Gastrocnemius medialis (tissue), 4 donors: ENCODE measurements at regions not wholly inside any gene's neighbourhood (a gene's known extent, or its start where the extent isn't known, plus 50 kb on each side); places are given as distances from the start of the nearest gene placed in this dataset.

Experiments used
- ATAC-seq, 2 donors: fragments of 150-250 bp; one replicate each; pipeline ENCODE4 v1.9.1; 2016
- DNase-seq, 2 donors: peaks; one replicate each; pipeline ENCODE4 v3.0.0-alpha.2; 2019
- H3K27ac ChIP-seq, 4 donors: fragments of 200-600 bp; sonication (generic); 1 replicate in 1 of 4; 2 replicates in 3 of 4; pipeline ENCODE4 v1.5.1; 2016 to 2018; ENCODE audit warnings: mild to moderate bottlenecking in 2 of 4, moderate library complexity in 1 of 4
- H3K27me3 ChIP-seq, 3 donors: fragments of 200-600 bp; sonication (generic) in 2 of 3; 1 replicate in 1 of 3; 2 replicates in 2 of 3; pipeline versions ENCODE4 v1.5.1 to v1.6.0; 2016 to 2019; ENCODE audit warnings: mild to moderate bottlenecking in 1 of 3, moderate library complexity in 1 of 3
- H3K36me3 ChIP-seq, 2 donors: fragments of 200-600 bp; sonication (generic) in 1 of 2; one replicate each; pipeline ENCODE4 v1.5.1; 2017 to 2018
- H3K4me1 ChIP-seq, 2 donors: fragments of 200-600 bp; sonication (generic) in 1 of 2; one replicate each; pipeline ENCODE4 v1.5.1; 2016 to 2017; ENCODE audit warnings: mild to moderate bottlenecking in 2 of 2
- H3K4me3 ChIP-seq, 4 donors: fragments of 200-600 bp; sonication (generic) in 3 of 4; 1 replicate in 1 of 4; 2 replicates in 3 of 4; pipeline ENCODE4 v1.5.1; 2016 to 2019; ENCODE audit warnings: mild to moderate bottlenecking in 2 of 4
- H3K9me3 ChIP-seq, 3 donors: fragments of 200-600 bp; sonication (generic) in 2 of 3; 1 replicate in 1 of 3; 2 replicates in 2 of 3; pipeline ENCODE4 v1.5.1; 2016 to 2019
- CTCF ChIP-seq, 5 experiments: fragments of 450-650 bp in 3 of 5; fragments of 200-600 bp in 2 of 5; sonication (generic) in 2 of 5; IDR thresholded peaks in 4 of 5; conservative IDR thresholded peaks in 1 of 5; 1 replicate in 4 of 5; 2 replicates in 1 of 5; pipeline ENCODE4 v1.5.1; 2016 to 2019; ENCODE audit warnings: antibody characterized with exemption in 5 of 5, mild to moderate bottlenecking in 3 of 5, moderate library complexity in 3 of 5
- POLR2A ChIP-seq, 2 donors: fragments of 450-650 bp; IDR thresholded peaks; one replicate each; pipeline ENCODE4 v1.6.1; 2017; ENCODE audit warnings: antibody characterized with exemption in 2 of 2, mild to moderate bottlenecking in 2 of 2, moderate library complexity in 2 of 2
- in situ Hi-C, 4 donors: fragments of 200-750 bp; cut with MboI; loops; one replicate each; pipeline versions ENCODE4 v1.15.0 to v1.8.0; 2017; ENCODE audit warnings: low sequenced_read_pairs in 4 of 4
- intact Hi-C: fragments of 100-400 bp; cut with DNase I; formaldehyde crosslinking; loops from one replicate; pipeline ENCODE4 v1.15.1; 2023; ENCODE audit warnings: low total_unique reads

- no peak for DNase-seq
- Histone ChIP-seq H3K27me3 (no peaks in the 10 kb centered on the region), H3K27ac (no peak overlapping the region), H3K9me3 (no peaks in the 10 kb centered on the region), H3K4me1 (no peaks in the 10 kb centered on the region), H3K4me3 (no peak overlapping the region), H3K36me3 (no peaks in the 10 kb centered on the region)
- ATAC-seq: no peak
- in situ Hi-C loops: no loop called here
- TF ChIP-seq CTCF (IDR thresholded peaks at IDR 0.05 in 4 of 5, conservative IDR thresholded peaks at IDR 0.05 in 1 of 5): no peak
- no peak for TF ChIP-seq POLR2A (IDR thresholded peaks at IDR 0.05)
- intact Hi-C loops: no loop called here
Observed at GRCh38 chr4:160810941-160811340, 1352.9 kb downstream of the FSTL5 start.

- Histone ChIP-seq H3K27ac (no peak overlapping the region), H3K4me3 (no peak overlapping the region), H3K27me3 (no peaks in the 10 kb centered on the region), H3K9me3 (no peaks in the 10 kb centered on the region), H3K36me3 (no peaks in the 10 kb centered on the region), H3K4me1 (no peaks in the 10 kb centered on the region)
- in situ Hi-C loops: no loop called here
- DNase-seq: no peak
- intact Hi-C loops: no loop called here
- TF ChIP-seq CTCF (IDR thresholded peaks at IDR 0.05 in 4 of 5, conservative IDR thresholded peaks at IDR 0.05 in 1 of 5): no peak
- TF ChIP-seq POLR2A (IDR thresholded peaks at IDR 0.05): no peak
- no peak for ATAC-seq
Observed at GRCh38 chr4:160811956-160812355, 1351.8 kb downstream of the FSTL5 start.

GRCh38 chr4:160814726-160815125, 1349.1 kb downstream of the FSTL5 start:
- TF ChIP-seq CTCF (IDR thresholded peaks at IDR 0.05 in 4 of 5, conservative IDR thresholded peaks at IDR 0.05 in 1 of 5) (no peak), POLR2A (IDR thresholded peaks at IDR 0.05) (no peak)
- intact Hi-C loops (no loop called here), in situ Hi-C loops (no loop called here)
- DNase-seq (no peak), ATAC-seq (no peak)
- Histone ChIP-seq H3K9me3 (no peaks in the 10 kb centered on the region), H3K27ac (no peak overlapping the region), H3K27me3 (no peaks in the 10 kb centered on the region), H3K36me3 (no peaks in the 10 kb centered on the region), H3K4me3 (no peak overlapping the region), H3K4me1 (no peaks in the 10 kb centered on the region)

GRCh38 chr4:160818571-160818970, 1345.2 kb downstream of the FSTL5 start:
- Histone ChIP-seq H3K36me3 (no peaks in the 10 kb centered on the region), H3K4me1 (no peaks in the 10 kb centered on the region), H3K27ac (no peak overlapping the region), H3K4me3 (no peak overlapping the region), H3K9me3 (no peaks in the 10 kb centered on the region), H3K27me3 (no peaks in the 10 kb centered on the region)
- TF ChIP-seq POLR2A (IDR thresholded peaks at IDR 0.05) (no peak), CTCF (IDR thresholded peaks at IDR 0.05 in 4 of 5, conservative IDR thresholded peaks at IDR 0.05 in 1 of 5) (no peak)
- intact Hi-C loops (no loop called here), in situ Hi-C loops (no loop called here)
- ATAC-seq: no peak
- DNase-seq: no peak

GRCh38 chr4:160819791-160820190, 1344.0 kb downstream of the FSTL5 start:
- TF ChIP-seq CTCF (IDR thresholded peaks at IDR 0.05 in 4 of 5, conservative IDR thresholded peaks at IDR 0.05 in 1 of 5): no peak
- TF ChIP-seq POLR2A (IDR thresholded peaks at IDR 0.05): no peak
- ATAC-seq (no peak), DNase-seq (no peak)
- H3K36me3 ChIP-seq: no peaks in the 10 kb centered on the region
- H3K27ac ChIP-seq: no peak overlapping the region
- intact Hi-C loops: no loop called here
- H3K9me3 ChIP-seq: no peaks in the 10 kb centered on the region
- no peaks in the 10 kb centered on the region for H3K4me1 ChIP-seq
- H3K4me3 ChIP-seq: no peak overlapping the region
- H3K27me3 ChIP-seq: no peaks in the 10 kb centered on the region
- in situ Hi-C loops: no loop called here
